Brain microvascular endothelial cell (primary cell): ENCODE measurements at regions not wholly inside any gene's neighbourhood (a gene's known extent, or its start where the extent isn't known, plus 50 kb on each side); places are given as distances from the start of the nearest gene placed in this dataset.
"Not testable (repeated sequence)": the region's sequence is repeated elsewhere in the genome, so short reads cannot be mapped to it uniquely, and the experiment has no call there.

Experiments used
- DNase-seq: peaks from one replicate; pipeline ENCODE4 v3.0.0-alpha.2; 2020
- H3K27ac ChIP-seq: fragments of 250-450 bp; sonication (Bioruptor Pico); 2 replicates; pipeline ENCODE4 v1.5.1; 2020; ENCODE audit warnings: mild to moderate bottlenecking, moderate library complexity
- H3K27me3 ChIP-seq: fragments of 250-450 bp; sonication (Bioruptor Pico); replicated peaks from 2 replicates; pipeline ENCODE4 v1.5.1; 2020; ENCODE audit warnings: mild to moderate bottlenecking
- H3K36me3 ChIP-seq: fragments of 250-450 bp; sonication (Bioruptor Pico); replicated peaks from 2 replicates; pipeline ENCODE4 v1.5.1; 2020; ENCODE audit warnings: mild to moderate bottlenecking
- H3K4me3 ChIP-seq: 2 replicates; pipeline ENCODE4 v1.5.1; 2011; ENCODE audit warnings: low read depth, mild to moderate bottlenecking, control low read depth, low read length, moderate library complexity
- in situ Hi-C: cut with HindIII; loops from 2 replicates; pipeline ENCODE4 v1.10.0; 2017; ENCODE audit warnings: low sequenced_read_pairs, low pct_ligation_motif_present
- TF ChIP-seq, protein P1 (sequence below): IDR thresholded peaks from 2 replicates; pipeline ENCODE4 v1.5.1; 2011; ENCODE audit warnings: low read depth, mild to moderate bottlenecking, moderate library complexity, low read length, control low read depth, inconsistent platforms; ENCODE audit errors: missing control alignments

DNA sequence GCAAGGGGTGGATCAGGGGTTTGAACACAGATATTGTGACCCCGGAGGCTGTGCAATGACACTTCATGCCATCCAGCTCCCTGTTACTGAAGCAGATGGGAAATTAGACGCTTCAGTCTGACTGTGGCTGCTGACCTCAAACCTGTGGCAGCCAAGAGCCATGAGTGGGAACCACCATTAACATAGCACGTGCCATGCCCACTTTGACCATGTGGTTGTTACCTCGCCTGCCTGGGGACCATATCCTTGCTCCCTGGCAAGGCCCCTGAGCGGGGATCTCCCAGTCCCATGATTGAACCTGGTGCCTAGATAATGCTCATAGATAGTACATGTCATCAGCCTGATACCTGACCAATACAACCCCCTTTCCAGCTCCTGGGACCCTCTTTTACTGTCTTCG lies 68.9 kb downstream of the CYP26B1 start:
- H3K27me3 ChIP-seq, result no peaks in the 10 kb centered on the region
- in situ Hi-C loops, result no loop called here
- no peak for DNase-seq
- H3K4me3 ChIP-seq, result no peak overlapping the region
- H3K36me3 ChIP-seq, result no peaks in the 10 kb centered on the region
- TF ChIP-seq, protein P1, sequence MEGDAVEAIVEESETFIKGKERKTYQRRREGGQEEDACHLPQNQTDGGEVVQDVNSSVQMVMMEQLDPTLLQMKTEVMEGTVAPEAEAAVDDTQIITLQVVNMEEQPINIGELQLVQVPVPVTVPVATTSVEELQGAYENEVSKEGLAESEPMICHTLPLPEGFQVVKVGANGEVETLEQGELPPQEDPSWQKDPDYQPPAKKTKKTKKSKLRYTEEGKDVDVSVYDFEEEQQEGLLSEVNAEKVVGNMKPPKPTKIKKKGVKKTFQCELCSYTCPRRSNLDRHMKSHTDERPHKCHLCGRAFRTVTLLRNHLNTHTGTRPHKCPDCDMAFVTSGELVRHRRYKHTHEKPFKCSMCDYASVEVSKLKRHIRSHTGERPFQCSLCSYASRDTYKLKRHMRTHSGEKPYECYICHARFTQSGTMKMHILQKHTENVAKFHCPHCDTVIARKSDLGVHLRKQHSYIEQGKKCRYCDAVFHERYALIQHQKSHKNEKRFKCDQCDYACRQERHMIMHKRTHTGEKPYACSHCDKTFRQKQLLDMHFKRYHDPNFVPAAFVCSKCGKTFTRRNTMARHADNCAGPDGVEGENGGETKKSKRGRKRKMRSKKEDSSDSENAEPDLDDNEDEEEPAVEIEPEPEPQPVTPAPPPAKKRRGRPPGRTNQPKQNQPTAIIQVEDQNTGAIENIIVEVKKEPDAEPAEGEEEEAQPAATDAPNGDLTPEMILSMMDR, result no peak
- no peak overlapping the region for H3K27ac ChIP-seq

DNA sequence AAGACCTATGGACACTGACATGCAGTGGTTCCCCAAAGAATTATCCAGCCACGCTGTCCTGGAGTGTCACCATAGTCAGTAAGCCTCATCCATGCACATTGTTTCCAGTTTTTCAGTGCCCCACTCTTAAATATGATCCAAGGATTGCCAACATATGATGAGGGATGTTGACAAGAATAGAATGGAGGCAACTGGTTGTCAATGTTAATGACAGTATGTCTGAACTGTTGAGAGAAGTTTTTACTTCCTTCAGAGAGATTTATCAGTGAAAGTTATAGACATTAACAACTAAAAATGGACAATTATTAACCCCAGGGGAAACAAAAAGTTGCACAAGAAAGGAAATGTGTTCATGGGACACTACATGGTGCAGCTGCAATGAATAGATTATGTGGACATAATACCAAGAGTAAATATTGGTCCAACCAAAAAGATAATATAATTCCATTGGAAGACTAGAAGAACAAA lies 69.9 kb downstream of the CYP26B1 start:
- DNase-seq, result no peak
- no peaks in the 10 kb centered on the region for H3K27me3 ChIP-seq
- no peaks in the 10 kb centered on the region for H3K36me3 ChIP-seq
- H3K27ac ChIP-seq, result no peak overlapping the region
- H3K4me3 ChIP-seq, result no peak overlapping the region
- in situ Hi-C loops, result no loop called here
- TF ChIP-seq, protein P1, result no peak

DNA sequence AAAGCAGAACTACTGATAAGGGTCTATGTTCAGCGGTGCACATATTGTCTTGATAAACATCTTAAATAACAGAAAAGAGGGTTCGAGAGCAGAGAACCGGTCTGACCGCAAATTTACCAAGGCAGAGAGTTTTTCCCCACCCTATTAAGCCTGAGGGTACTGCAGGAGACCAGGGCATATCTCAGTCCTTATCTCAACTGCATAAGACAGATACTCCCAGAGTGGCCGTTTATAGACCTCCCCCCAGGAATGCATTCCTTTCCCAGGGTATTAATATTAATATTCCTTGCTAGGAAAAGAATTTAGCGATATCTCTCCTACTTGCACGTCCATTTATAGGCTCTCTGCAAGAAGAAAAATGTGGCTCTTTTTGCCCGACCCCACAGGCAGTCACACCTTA lies 74.3 kb downstream of the CYP26B1 start:
- H3K4me3 ChIP-seq, H3K27ac ChIP-seq, in situ Hi-C loops, H3K27me3 ChIP-seq, DNase-seq, H3K36me3 ChIP-seq: not testable (repeated sequence)

DNA sequence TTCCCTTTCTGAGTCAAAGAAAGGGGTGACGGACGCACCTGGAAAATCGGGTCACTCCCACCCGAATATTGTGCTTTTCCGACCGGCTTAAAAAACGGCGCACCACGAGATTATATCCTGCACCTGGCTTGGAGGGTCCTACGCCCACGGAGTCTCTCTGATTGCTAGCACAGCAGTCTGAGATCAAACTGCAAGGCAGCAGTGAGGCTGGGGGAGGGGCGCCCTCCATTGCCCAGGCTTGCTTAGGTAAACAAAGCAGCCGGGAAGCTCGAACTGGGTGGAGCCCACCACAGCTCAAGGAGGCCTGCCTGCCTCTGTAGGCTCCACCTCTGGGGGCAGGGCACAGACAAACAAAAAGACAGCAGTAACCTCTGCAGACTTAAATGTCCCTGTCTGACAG lies 83.5 kb downstream of the CYP26B1 start:
- in situ Hi-C loops, DNase-seq, H3K36me3 ChIP-seq, H3K27ac ChIP-seq, H3K27me3 ChIP-seq, H3K4me3 ChIP-seq: not testable (repeated sequence)

DNA sequence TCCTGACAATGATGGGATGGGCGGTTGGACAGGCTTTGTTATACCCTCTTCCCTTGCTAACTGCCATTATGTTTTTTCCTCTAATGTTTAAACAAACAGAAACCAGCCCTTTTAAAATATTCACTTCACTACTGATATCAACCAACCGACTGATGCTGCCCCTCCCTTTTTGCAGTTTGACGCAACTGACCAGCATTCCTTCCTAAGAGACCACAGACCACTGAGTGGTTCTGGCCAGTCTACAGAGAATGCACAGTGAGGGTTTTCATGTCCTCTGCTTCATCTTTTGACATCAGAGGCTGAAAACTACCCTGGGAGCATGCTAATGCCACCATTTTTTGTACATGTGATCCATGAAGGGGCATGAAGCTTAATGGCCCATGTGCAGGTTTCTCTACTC lies 85.3 kb downstream of the CYP26B1 start:
- in situ Hi-C loops, result no loop called here
- Histone ChIP-seq H3K36me3 (no peaks in the 10 kb centered on the region), H3K27me3 (peaks cover 5% of the 10 kb centered on the region), H3K27ac (no peak overlapping the region), H3K4me3 (no peak overlapping the region)
- DNase-seq, result no peak
- TF ChIP-seq, protein P1, result no peak

DNA sequence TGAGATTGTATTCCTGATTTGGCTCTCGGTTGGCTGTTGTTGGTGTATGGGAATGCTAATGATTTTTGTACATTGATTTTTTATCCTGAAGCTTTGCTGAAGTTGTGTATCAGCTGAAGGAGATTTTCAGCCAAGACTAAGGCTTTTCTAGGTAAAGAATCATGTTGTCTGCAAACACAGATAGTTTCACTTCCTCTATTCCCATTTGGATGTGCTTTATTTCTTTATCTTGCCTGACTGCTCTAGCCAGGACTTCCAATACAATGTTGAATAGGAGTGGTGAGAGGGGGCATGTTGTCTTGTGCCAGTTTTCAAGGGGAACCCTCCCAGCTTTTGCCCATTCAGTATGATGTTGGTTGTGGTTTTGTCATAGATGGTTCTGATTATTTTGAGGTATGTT lies 90.4 kb downstream of the CYP26B1 start:
- Histone ChIP-seq H3K4me3 (no peak overlapping the region), H3K36me3 (no peaks in the 10 kb centered on the region), H3K27me3 (peaks cover 5% of the 10 kb centered on the region), H3K27ac (no peak overlapping the region)
- DNase-seq, result no peak
- TF ChIP-seq, protein P1, result no peak
- in situ Hi-C loops, result no loop called here

DNA sequence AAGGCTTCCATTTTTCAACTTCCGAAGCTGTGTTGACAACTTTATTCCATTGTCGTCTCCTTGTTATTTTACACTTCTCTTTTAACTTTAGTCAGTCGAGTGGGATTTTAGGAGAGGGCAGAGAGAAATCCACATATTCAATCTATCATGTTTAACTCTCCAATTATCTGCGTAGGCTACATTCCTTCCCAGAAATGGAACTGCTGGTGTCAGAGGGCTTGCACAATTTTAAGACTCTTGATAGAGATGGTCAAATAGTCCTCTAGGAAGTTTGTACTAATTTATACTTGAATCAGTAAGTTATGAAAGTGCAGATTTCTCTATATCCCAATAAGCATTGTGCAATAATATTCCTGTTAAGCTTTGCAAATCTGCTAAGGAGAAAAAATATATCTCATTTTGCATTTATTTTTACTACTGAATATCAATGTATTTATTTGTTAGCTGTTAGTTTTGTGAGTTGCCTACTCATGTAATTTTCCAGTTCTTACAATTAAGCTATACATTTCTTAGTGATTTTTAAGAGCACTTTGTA lies 95.6 kb downstream of the CYP26B1 start:
- Histone ChIP-seq H3K27ac (no peak overlapping the region), H3K27me3 (no peaks in the 10 kb centered on the region), H3K4me3 (no peak overlapping the region), H3K36me3 (no peaks in the 10 kb centered on the region)
- in situ Hi-C loops, result no loop called here
- TF ChIP-seq, protein P1, result no peak
- no peak for DNase-seq
